RWPE1 (cell line): ENCODE measurements at regions not wholly inside any gene's neighbourhood (a gene's known extent, or its start where the extent isn't known, plus 50 kb on each side); places are given as distances from the start of the nearest gene placed in this dataset.

ENCODE experiments used
- CTCF ChIA-PET: fragments of 350-600 bp; sonication (Branson Sonifier 250); formaldehyde crosslinking; extraction: SDS; loops from one replicate; lab custom pipeline; 2021; lab: Yijun Ruan, JAX
- POLR2A ChIA-PET: fragments of 400-600 bp; formaldehyde crosslinking; extraction: SDS; loops from one replicate; lab custom pipeline; 2020; ENCODE audit warnings: antibody characterized with exemption; ENCODE audit not compliant: low non-redundant PET; lab: Yijun Ruan, JAX
- DNase-seq: peaks from one replicate; pipeline ENCODE4 v3.0.0; 2012; ENCODE audit warnings: low spot score
- H3K27ac ChIP-seq: fragments of 450-650 bp; 2 replicates; pipeline ENCODE4 v1.5.1; 2017
- TF ChIP-seq, protein P1 (sequence below): fragments of 450-650 bp; conservative IDR thresholded peaks from 2 replicates; pipeline ENCODE4 v1.5.1; 2017; ENCODE audit warnings: low read depth, mild to moderate bottlenecking

DNA sequence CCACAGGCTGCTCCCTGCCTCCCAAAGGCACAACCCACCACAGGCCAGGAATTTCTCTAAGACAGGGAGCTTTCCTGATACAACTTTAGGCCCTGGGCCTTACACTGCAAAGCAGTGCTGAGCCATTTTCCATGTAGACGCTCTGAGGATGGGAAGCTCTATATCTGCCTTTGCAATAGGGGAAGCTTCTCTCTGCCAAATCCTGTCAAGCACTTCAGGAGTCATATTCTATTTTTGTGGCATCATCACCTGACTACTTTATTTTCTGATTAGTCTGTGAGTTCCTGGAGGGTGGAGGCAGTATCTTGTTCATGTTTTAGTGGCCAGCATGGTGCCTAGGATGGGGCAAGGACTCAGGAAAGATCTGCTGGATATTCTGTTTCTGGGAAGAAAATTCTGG lies 382.0 kb downstream of the ZNF536 start:
- H3K27ac ChIP-seq = no peak overlapping the region
- ChIA-PET POLR2A (no interaction called here), CTCF (interaction anchor here (0.7 kb wide), 1 partner anchor 487 kb away, joined by 3 read pairs; no protein-coding TSS in a partner anchor)
- TF ChIP-seq, protein P1, sequence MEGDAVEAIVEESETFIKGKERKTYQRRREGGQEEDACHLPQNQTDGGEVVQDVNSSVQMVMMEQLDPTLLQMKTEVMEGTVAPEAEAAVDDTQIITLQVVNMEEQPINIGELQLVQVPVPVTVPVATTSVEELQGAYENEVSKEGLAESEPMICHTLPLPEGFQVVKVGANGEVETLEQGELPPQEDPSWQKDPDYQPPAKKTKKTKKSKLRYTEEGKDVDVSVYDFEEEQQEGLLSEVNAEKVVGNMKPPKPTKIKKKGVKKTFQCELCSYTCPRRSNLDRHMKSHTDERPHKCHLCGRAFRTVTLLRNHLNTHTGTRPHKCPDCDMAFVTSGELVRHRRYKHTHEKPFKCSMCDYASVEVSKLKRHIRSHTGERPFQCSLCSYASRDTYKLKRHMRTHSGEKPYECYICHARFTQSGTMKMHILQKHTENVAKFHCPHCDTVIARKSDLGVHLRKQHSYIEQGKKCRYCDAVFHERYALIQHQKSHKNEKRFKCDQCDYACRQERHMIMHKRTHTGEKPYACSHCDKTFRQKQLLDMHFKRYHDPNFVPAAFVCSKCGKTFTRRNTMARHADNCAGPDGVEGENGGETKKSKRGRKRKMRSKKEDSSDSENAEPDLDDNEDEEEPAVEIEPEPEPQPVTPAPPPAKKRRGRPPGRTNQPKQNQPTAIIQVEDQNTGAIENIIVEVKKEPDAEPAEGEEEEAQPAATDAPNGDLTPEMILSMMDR = no peak
- DNase-seq = no peak

DNA sequence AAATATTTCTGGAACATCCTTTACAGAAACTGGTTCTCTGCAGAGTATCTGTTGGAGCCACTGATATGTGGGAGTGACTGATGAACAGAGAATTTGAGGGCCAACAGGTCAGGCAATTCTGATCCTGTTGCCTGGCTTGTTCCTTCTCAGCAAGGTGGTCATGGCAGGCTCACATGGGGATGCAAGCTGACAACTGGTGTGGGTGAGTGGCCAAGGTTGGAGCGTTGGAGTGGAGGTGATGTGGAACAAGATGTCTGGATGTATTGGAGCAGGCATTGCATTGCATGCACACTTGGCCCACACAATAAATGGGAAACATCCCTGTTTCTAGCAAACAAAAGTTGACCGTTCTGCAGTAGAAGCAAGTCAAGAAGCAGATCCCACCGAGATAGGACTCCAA lies 380.7 kb downstream of the ZNF536 start:
- no peak for DNase-seq
- ChIA-PET CTCF (no interaction called here), POLR2A (no interaction called here)
- no peak overlapping the region for H3K27ac ChIP-seq
- TF ChIP-seq, protein P1 = no peak

DNA sequence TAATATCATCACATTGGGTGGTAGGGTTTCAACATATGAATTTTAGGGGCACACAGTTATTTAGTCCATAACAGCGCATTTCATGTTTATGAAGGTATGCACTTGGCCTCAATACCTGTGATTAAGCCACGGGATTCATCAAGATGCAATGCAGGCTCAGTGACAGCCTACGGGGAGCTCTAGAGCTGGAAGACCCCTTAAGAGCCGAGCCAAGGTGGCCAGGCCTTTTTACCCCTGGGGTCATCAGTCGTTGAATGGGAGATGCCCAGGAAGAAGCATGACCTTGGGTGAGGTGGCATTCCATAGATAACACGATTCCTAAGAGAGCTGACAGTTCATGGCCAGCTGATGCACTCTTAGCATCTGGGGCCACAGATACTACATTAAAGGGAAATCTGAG lies 380.0 kb downstream of the ZNF536 start:
- POLR2A ChIA-PET = no interaction called here
- CTCF ChIA-PET = no interaction called here
- TF ChIP-seq, protein P1 = no peak
- DNase-seq = no peak
- H3K27ac ChIP-seq = no peak overlapping the region

DNA sequence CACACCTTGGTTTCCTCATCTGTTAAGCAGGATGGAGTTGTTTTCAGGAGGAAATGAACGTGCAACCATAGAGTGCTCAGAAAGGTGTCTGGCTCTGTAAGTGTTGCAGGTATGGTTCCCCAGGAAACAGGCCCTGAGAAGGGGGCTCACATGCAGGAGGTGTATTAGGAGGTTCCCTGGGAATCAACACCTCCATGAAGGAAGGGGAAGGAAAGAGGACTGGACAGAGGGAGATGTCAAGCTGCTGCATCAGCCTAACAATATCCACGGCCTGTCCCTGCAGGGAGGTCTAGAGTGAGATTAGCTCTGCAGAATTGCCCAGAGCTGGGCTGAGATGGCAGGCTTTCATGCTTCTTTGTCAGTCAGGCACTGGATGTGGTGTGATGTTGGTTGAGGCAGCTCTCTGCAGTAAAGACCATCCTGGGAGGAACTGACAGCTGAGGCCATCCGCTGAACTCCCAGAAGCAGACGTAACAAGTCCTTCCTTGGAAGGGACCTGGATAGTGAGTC lies 373.3 kb downstream of the ZNF536 start:
- H3K27ac ChIP-seq = no peak overlapping the region
- no peak for DNase-seq
- ChIA-PET POLR2A (no interaction called here), CTCF (no interaction called here)
- TF ChIP-seq, protein P1 = no peak

DNA sequence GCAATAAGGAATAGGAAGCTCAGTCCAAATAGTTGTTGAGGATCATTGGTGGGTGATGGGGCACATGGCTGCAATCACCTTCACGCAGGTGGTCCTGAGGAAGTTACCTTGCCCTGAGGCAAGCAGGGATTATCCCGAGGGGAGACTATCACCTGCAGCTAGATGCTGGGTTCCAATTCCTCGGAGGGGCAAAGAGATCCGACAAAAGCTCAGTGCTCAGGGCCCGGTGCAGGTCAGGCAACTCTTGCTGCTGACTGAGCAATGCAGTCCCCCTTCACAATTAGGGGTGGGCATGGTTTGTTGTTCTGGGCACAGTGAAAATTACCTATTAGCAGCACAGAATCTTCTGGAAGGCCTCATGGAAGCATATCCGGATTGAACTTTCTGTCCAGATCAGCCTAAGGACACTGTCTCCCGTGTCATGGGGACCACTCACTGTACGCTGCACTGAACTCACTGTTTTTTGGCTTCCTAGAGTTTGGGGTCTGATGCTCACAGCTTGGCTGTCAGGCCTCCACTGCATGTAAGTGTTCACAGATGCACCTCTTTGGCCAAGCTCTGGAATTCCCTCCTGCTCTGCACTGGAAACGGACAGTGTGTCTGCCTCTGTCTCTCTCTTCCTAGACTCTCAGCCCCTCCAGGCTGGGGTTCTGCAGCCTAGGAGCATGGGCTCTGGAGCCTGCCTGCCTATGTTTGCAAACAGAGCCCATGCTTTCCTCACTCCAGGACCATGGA lies 372.7 kb downstream of the ZNF536 start:
- ChIA-PET CTCF (no interaction called here), POLR2A (no interaction called here)
- no peak overlapping the region for H3K27ac ChIP-seq
- no peak for DNase-seq
- TF ChIP-seq, protein P1 = no peak

DNA sequence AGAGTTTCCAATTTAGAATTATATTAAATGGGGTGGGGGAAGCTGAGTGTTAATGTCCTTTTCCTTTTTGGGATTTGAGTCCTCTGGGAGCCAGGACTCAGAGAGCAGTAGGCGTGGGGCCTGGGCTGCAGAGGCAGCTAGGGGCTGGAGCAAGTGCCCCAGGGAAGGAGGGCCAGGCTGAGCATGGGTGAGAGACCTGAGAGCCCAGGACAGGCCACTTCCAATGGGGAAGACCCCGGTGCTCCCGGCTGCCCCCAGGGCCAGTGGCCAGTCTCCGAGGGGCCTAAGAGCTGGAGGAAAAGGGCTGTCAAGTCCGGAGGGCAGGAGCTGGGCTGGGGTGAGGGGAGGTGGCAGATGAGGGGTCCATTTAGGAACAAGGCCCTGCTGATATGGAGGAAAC lies 371.5 kb downstream of the ZNF536 start:
- ChIA-PET POLR2A (no interaction called here), CTCF (no interaction called here)
- no peak for DNase-seq
- TF ChIP-seq, protein P1 = no peak
- H3K27ac ChIP-seq = no peak overlapping the region
